ENCODE measurements at regions not wholly inside any gene's neighbourhood (a gene's known extent, or its start where the extent isn't known, plus 50 kb on each side); places are given as distances from the start of the nearest gene placed in this dataset.

DNA sequence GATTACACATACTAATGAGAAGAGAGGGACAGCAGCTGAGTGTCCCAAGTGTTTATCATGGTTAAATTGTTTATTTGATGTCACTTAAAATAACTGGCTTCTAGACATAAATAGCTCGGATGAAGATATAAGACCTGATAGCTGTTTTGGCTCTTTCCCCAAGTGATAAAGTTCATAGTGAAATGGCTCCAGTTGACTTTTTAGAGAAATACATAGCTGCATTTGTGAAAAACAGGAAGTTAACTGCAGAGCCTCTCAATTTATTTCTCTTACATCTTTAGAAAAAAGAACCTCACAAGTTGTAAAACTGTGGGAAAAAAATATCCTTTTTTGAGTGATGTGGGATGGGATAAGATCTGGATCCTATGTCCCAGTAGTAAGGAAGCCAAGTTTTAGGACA lies 332.9 kb upstream of the RASGRP1 start:
- no peaks in the 10 kb centered on the region for H3K36me3 ChIP-seq (ENCODE audit: control insufficient read depth, insufficient read depth, low read length)
- no peak overlapping the region for H3K27ac ChIP-seq (ENCODE audit: low read length)
- 0 out of 2 replicates have a peak, but pooled peaks cover 3% of the 10 kb centered on the region for H3K4me1 ChIP-seq (ENCODE audit: control insufficient read depth, insufficient read depth, low read length)
- TF ChIP-seq REST (IDR thresholded peaks at IDR 0.05; ENCODE audit: insufficient read depth in 1 of 2, low read depth in 2 of 2, low read length in 1 of 2), result no peak
- TF ChIP-seq POLR2AphosphoS5 (IDR thresholded peaks at IDR 0.05; ENCODE audit: low read depth, low read length), result no peak
- TF ChIP-seq CTCF (IDR thresholded peaks at IDR 0.05), result no peak
- TF ChIP-seq SIN3A (IDR thresholded peaks at IDR 0.05; ENCODE audit: borderline replicate concordance, insufficient read depth, low read depth, low read length), result no peak
- no peak for TF ChIP-seq TCF7L2 (IDR thresholded peaks at IDR 0.05; ENCODE audit: low read depth, low read length)
- ChIA-PET CTCF (no interaction called here), POLR2A (no interaction called here)
- in situ Hi-C loops (cut with HindIII; ENCODE audit: low pct_unique_long_range_greater_than_20kb, low sequenced_read_pairs) (no loop called here), intact Hi-C loops (cut with micrococcal nuclease; ENCODE audit: unreplicated experiment) (no loop called here)
- no TSS peak for BruUV-seq (replicated peaks)
- H3K9me3 ChIP-seq (ENCODE audit: control insufficient read depth, insufficient read depth, low read depth, low read length), result no peaks in the 10 kb centered on the region
- no peaks in the 10 kb centered on the region for H3K27me3 ChIP-seq (ENCODE audit: control insufficient read depth, insufficient read depth, low read length)
- DNase-seq (ENCODE audit: low read depth, low spot score), result no peak
- H3K4me3 ChIP-seq (ENCODE audit: low read depth in 2 of 2, low read length in 2 of 2), result no peak overlapping the region
- no peak for ATAC-seq

- POLR2A ChIA-PET, result no interaction called here
Measured at GRCh38 chr15:38898236-38898635, 333.6 kb upstream of the RASGRP1 start.

More at GRCh38 chr15:38898236-38898635, 333.6 kb upstream of the RASGRP1 start:
- H3K4me1 ChIP-seq (ENCODE audit: control insufficient read depth, insufficient read depth, low read length), result 0 out of 2 replicates have a peak, but pooled peaks cover 3% of the 10 kb centered on the region
- no peak for ATAC-seq
- no peaks in the 10 kb centered on the region for H3K27me3 ChIP-seq (ENCODE audit: control insufficient read depth, insufficient read depth, low read length)
- CTCF ChIA-PET, result no interaction called here
- BruUV-seq (replicated peaks), result no TSS peak
- intact Hi-C loops (cut with micrococcal nuclease; ENCODE audit: unreplicated experiment), result no loop called here
- in situ Hi-C loops (cut with HindIII; ENCODE audit: low pct_unique_long_range_greater_than_20kb, low sequenced_read_pairs), result no loop called here
- H3K36me3 ChIP-seq (ENCODE audit: control insufficient read depth, insufficient read depth, low read length), result no peaks in the 10 kb centered on the region
- TF ChIP-seq REST (IDR thresholded peaks at IDR 0.05; ENCODE audit: insufficient read depth in 1 of 2, low read depth in 2 of 2, low read length in 1 of 2) (no peak), POLR2AphosphoS5 (IDR thresholded peaks at IDR 0.05; ENCODE audit: low read depth, low read length) (no peak), CTCF (IDR thresholded peaks at IDR 0.05) (no peak), SIN3A (IDR thresholded peaks at IDR 0.05; ENCODE audit: borderline replicate concordance, insufficient read depth, low read depth, low read length) (no peak), TCF7L2 (IDR thresholded peaks at IDR 0.05; ENCODE audit: low read depth, low read length) (no peak)
- no peak overlapping the region for H3K27ac ChIP-seq (ENCODE audit: low read length)
- H3K4me3 ChIP-seq (ENCODE audit: low read depth in 2 of 2, low read length in 2 of 2), result no peak overlapping the region
- H3K9me3 ChIP-seq (ENCODE audit: control insufficient read depth, insufficient read depth, low read depth, low read length), result no peaks in the 10 kb centered on the region
- no peak for DNase-seq (ENCODE audit: low read depth, low spot score)

All from Panc1 (cell line).